Smooth muscle cell (in vitro differentiated cells): ENCODE measurements at regions not wholly inside any gene's neighbourhood (a gene's known extent, or its start where the extent isn't known, plus 50 kb on each side); places are given as distances from the start of the nearest gene placed in this dataset.

Source experiments
- DNase-seq: peaks from one replicate; lab custom pipeline; 2025; ENCODE audit not compliant: unreplicated experiment; lab: John Stamatoyannopoulos, UW
- H2AFZ ChIP-seq: fragments of 200-600 bp; sonication (generic); 2 replicates; pipeline ENCODE4 v1.6.0; 2016; ENCODE audit warnings: antibody characterized with exemption, low read depth, mild to moderate bottlenecking
- H3F3A ChIP-seq: fragments of 200-600 bp; sonication (generic); 2 replicates; pipeline ENCODE4 v1.6.0; 2017; ENCODE audit warnings: antibody characterized with exemption, low read depth
- H3K27ac ChIP-seq: fragments of 200-600 bp; sonication (generic); 2 replicates; pipeline ENCODE4 v1.5.1; 2016; ENCODE audit warnings: low read depth, mild to moderate bottlenecking
- H3K27me3 ChIP-seq: fragments of 200-600 bp; sonication (generic); 2 replicates; pipeline ENCODE4 v1.6.1; 2016; ENCODE audit warnings: low read depth, mild to moderate bottlenecking
- H3K36me3 ChIP-seq: fragments of 200-600 bp; sonication (generic); 2 replicates; pipeline ENCODE4 v1.5.1; 2016; ENCODE audit warnings: low read depth
- H3K4me1 ChIP-seq: fragments of 200-600 bp; sonication (generic); 2 replicates; pipeline ENCODE4 v1.5.1; 2016; ENCODE audit warnings: low read depth
- H3K4me2 ChIP-seq: fragments of 200-600 bp; sonication (generic); 2 replicates; pipeline ENCODE4 v1.6.0; 2016; ENCODE audit warnings: mild to moderate bottlenecking
- H3K4me3 ChIP-seq: fragments of 200-600 bp; sonication (generic); 2 replicates; pipeline ENCODE4 v1.5.1; 2016; ENCODE audit warnings: mild to moderate bottlenecking
- H3K79me2 ChIP-seq: fragments of 200-600 bp; sonication (generic); 2 replicates; pipeline ENCODE4 v1.6.0; 2016; ENCODE audit warnings: low read depth, mild to moderate bottlenecking
- H3K9ac ChIP-seq: fragments of 200-600 bp; sonication (generic); 2 replicates; pipeline ENCODE4 v1.6.0; 2016; ENCODE audit warnings: low read depth
- H3K9me3 ChIP-seq: fragments of 200-600 bp; sonication (generic); replicated peaks from 2 replicates; pipeline ENCODE4 v1.5.1; 2016; ENCODE audit warnings: low read depth
- H4K20me1 ChIP-seq: fragments of 200-600 bp; sonication (generic); 2 replicates; pipeline ENCODE4 v1.6.0; 2016; ENCODE audit warnings: low read depth
- WGBS: methylation state at CpG from one replicate; pipeline ENCODE4 v1.1.7; 2016; ENCODE audit warnings: low lambda C conversion rate; 5-methylcytosine and 5-hydroxymethylcytosine counted together
- TF ChIP-seq, protein P1 (sequence below): fragments of 200-600 bp; sonication (generic); IDR thresholded peaks from 2 replicates; pipeline ENCODE4 v1.5.1; 2017; ENCODE audit warnings: borderline replicate concordance, mild to moderate bottlenecking, antibody characterized with exemption; ENCODE audit not compliant: insufficient read depth, poor library complexity, severe bottlenecking

DNA sequence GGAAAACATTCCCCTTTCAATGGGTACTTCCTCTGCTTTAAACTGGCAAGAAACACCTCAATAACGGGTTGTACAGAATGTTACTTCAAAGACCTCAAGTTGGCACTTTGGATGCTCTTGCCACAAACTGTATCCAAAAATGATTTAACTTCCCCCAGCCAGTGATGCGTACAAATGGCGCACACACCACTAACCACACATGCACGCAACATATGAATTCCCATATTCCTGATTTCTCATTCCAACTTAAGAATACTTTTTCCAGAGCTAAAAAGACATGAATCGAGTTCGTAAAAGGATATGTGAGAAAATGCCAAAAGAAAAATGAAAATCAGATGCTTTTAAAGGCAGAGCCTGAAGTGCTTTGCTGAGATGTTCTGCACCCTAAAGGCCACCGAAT lies 388.0 kb upstream of the PIK3R1 start:
- no peaks in the 10 kb centered on the region for H3K79me2 ChIP-seq
- H3K27me3 ChIP-seq, result peaks cover 19% of the 10 kb centered on the region
- H3F3A ChIP-seq, result no peaks in the 10 kb centered on the region
- TF ChIP-seq, protein P1, sequence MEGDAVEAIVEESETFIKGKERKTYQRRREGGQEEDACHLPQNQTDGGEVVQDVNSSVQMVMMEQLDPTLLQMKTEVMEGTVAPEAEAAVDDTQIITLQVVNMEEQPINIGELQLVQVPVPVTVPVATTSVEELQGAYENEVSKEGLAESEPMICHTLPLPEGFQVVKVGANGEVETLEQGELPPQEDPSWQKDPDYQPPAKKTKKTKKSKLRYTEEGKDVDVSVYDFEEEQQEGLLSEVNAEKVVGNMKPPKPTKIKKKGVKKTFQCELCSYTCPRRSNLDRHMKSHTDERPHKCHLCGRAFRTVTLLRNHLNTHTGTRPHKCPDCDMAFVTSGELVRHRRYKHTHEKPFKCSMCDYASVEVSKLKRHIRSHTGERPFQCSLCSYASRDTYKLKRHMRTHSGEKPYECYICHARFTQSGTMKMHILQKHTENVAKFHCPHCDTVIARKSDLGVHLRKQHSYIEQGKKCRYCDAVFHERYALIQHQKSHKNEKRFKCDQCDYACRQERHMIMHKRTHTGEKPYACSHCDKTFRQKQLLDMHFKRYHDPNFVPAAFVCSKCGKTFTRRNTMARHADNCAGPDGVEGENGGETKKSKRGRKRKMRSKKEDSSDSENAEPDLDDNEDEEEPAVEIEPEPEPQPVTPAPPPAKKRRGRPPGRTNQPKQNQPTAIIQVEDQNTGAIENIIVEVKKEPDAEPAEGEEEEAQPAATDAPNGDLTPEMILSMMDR, result no peak
- no peak overlapping the region for H3K4me2 ChIP-seq
- WGBS, result 96% methylated on average over 7 of the region's 7 CpGs
- no peak overlapping the region for H3K27ac ChIP-seq
- H3K36me3 ChIP-seq, result no peaks in the 10 kb centered on the region
- no peaks in the 10 kb centered on the region for H3K9me3 ChIP-seq
- H3K4me3 ChIP-seq, result no peak overlapping the region
- H3K4me1 ChIP-seq, result peaks cover 4% of the 10 kb centered on the region
- H3K9ac ChIP-seq, result no peak overlapping the region
- no peaks in the 10 kb centered on the region for H4K20me1 ChIP-seq
- H2AFZ ChIP-seq, result no peak overlapping the region
- DNase-seq, result no peak

DNA sequence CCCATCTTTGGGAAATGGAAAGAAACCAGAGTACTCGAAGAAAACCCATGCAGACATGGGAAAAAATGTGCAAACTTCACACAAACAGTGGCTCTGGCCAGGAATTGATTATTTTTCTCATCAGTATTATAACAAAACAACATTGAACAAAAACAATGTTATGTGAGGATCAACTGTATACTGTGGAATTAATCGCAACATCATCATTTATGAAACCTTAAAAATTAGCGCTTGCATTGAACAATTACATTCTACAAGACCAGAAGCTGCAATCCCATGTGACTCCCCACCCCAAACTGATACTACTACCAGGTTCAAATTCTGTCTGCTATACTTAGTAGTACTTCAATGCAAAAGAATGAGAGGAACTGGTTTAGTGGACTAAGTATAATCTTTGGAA lies 390.7 kb upstream of the PIK3R1 start:
- WGBS, result 84% methylated on average over 3 of the region's 3 CpGs
- no peaks in the 10 kb centered on the region for H3K9me3 ChIP-seq
- no peaks in the 10 kb centered on the region for H3F3A ChIP-seq
- DNase-seq, result no peak
- H3K4me3 ChIP-seq, result no peak overlapping the region
- no peaks in the 10 kb centered on the region for H3K79me2 ChIP-seq
- no peak overlapping the region for H3K9ac ChIP-seq
- H3K27me3 ChIP-seq, result peaks cover 11% of the 10 kb centered on the region
- H3K27ac ChIP-seq, result no peak overlapping the region
- H3K4me1 ChIP-seq, result peaks cover 4% of the 10 kb centered on the region
- H3K36me3 ChIP-seq, result no peaks in the 10 kb centered on the region
- H4K20me1 ChIP-seq, result no peaks in the 10 kb centered on the region
- no peak overlapping the region for H2AFZ ChIP-seq
- TF ChIP-seq, protein P1, result no peak
- no peak overlapping the region for H3K4me2 ChIP-seq

DNA sequence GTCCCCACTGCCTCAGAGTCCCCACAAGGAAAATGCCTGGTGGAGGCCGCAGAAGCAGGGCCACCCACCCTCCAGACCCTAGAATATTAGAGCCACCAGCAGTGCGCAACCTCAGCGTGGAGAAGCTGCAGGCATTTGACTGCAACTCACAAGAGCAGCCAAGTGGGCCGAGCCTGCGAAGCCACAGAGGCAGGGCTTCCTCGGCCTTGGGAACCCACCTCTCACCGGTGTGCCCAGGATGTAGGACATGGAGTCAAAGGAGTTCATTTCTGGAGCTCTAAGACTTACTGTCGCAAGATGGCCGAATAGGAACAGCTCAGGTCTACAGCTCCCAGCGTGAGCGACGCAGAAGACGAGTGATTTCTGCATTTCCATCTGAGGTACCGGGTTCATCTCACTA lies 397.9 kb upstream of the PIK3R1 start:
- WGBS, result 77% methylated on average over 14 of the region's 14 CpGs
- Histone ChIP-seq H4K20me1 (no peaks in the 10 kb centered on the region), H3K9ac (no peak overlapping the region), H2AFZ (no peak overlapping the region), H3K27me3 (no peaks in the 10 kb centered on the region), H3K4me3 (peak overlapping the region; percentile 16), H3K4me1 (no peaks in the 10 kb centered on the region), H3K27ac (no peak overlapping the region), H3K79me2 (no peaks in the 10 kb centered on the region), H3K9me3 (no peaks in the 10 kb centered on the region), H3K36me3 (no peaks in the 10 kb centered on the region), H3F3A (no peaks in the 10 kb centered on the region), H3K4me2 (peak overlapping the region; percentile 54)
- DNase-seq, result no peak
- TF ChIP-seq, protein P1, result no peak

DNA sequence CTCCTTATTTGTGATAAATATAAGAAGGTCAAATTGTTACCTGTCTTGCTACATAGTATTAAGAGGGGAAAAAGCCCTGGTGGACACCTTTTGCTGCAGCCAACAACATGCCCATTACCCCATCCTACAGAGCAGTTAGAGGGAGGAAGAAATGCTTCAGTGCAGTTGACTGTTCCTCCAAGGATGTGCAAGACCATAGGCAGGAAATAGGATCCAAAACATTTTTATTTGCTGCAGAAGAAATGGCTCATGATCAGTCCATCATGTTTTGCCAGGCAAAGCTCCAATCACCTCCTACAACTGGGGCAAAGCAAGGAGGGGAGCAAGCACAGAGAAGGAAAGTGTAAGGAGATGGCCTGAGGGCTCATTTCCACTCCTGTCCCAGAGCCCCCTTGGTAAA lies 399.1 kb upstream of the PIK3R1 start:
- TF ChIP-seq, protein P1, result no peak
- Histone ChIP-seq H3K27me3 (no peaks in the 10 kb centered on the region), H3K9ac (no peak overlapping the region), H3K79me2 (no peaks in the 10 kb centered on the region), H4K20me1 (no peaks in the 10 kb centered on the region), H3K9me3 (no peaks in the 10 kb centered on the region), H3K27ac (no peak overlapping the region), H3F3A (no peaks in the 10 kb centered on the region), H3K4me1 (no peaks in the 10 kb centered on the region), H3K4me3 (no peak overlapping the region), H3K4me2 (no peak overlapping the region), H2AFZ (no peak overlapping the region), H3K36me3 (no peaks in the 10 kb centered on the region)
- no peak for DNase-seq
